ENCODE measurements at regions not wholly inside any gene's neighbourhood (a gene's known extent, or its start where the extent isn't known, plus 50 kb on each side); places are given as distances from the start of the nearest gene placed in this dataset.

GRCh38 chr13:44108331-44108858 lies 228.7 kb downstream of the LACC1 start (continued):
- TF ChIP-seq ZZZ3 (IDR thresholded peaks at IDR 0.05; ENCODE audit: control insufficient read depth, insufficient read length, low read depth): no peak
- no peak for TF ChIP-seq ETV6 (conservative IDR thresholded peaks at IDR 0.05 in 1 of 2, IDR thresholded peaks at IDR 0.05 in 1 of 2; ENCODE audit: borderline replicate concordance in 1 of 2, low read depth in 1 of 2)
- no peak for TF ChIP-seq NR2C2 (IDR thresholded peaks at IDR 0.05; ENCODE audit: borderline replicate concordance, control insufficient read depth, insufficient read length, low read depth)
- TF ChIP-seq MYC (IDR thresholded peaks at IDR 0.05; ENCODE audit: insufficient read depth, insufficient read length, insufficient replicate concordance, low read length, severe bottlenecking): no peak
- TF ChIP-seq IKZF1 (conservative IDR thresholded peaks at IDR 0.05): no peak
- TF ChIP-seq ASH2L (IDR thresholded peaks at IDR 0.05; ENCODE audit: borderline replicate concordance, low read depth): no peak
- no peak for TF ChIP-seq MAX (IDR thresholded peaks at IDR 0.05; ENCODE audit: low read depth, low read length)
- no peak for TF ChIP-seq BCL3 (IDR thresholded peaks at IDR 0.05; ENCODE audit: borderline replicate concordance, insufficient read depth, low read depth, low read length, poor library complexity, severe bottlenecking)
- TF ChIP-seq ZBED1 (IDR thresholded peaks at IDR 0.05; ENCODE audit: borderline replicate concordance): no peak
- TF ChIP-seq SUZ12 (IDR thresholded peaks at IDR 0.05; ENCODE audit: unreplicated experiment): no peak

GRCh38 chr13:44110091-44110621 lies 230.5 kb downstream of the LACC1 start:
- no peaks in the 10 kb centered on the region for H3K79me2 ChIP-seq (ENCODE audit: control insufficient read depth, insufficient read depth, low read length)
- TF ChIP-seq ESRRA (IDR thresholded peaks at IDR 0.05; ENCODE audit: low read length) (no peak), SMARCA5 (IDR thresholded peaks at IDR 0.05) (no peak), CREM (IDR thresholded peaks at IDR 0.05; ENCODE audit: low read depth) (no peak), PAX5 (IDR thresholded peaks at IDR 0.05; ENCODE audit: borderline replicate concordance, low read depth, low read length) (no peak)
- no peak overlapping the region for H3K27ac ChIP-seq (ENCODE audit: control insufficient read depth, insufficient read depth)
- RAD21 ChIA-PET (ENCODE audit: unreplicated experiment): no interaction called here
- SMC1A ChIA-PET (ENCODE audit: uncharacterized antibody, unreplicated experiment): no interaction called here
- H3K27me3 ChIP-seq (replicated peaks in 1 of 2; ENCODE audit: control insufficient read depth in 2 of 2, insufficient read depth in 2 of 2, low read length in 1 of 2): no peaks in the 10 kb centered on the region
- intact Hi-C loops (cut with micrococcal nuclease; ENCODE audit: unreplicated experiment) (no loop called here), in situ Hi-C loops (cut with MboI) (no loop called here)
- WGBS (ENCODE audit: insufficient coverage, insufficient replicate concordance, low lambda C conversion rate, missing lambda C conversion rate): 51% methylated on average over 7 of the region's 7 CpGs
- H3K9ac ChIP-seq (ENCODE audit: control insufficient read depth, insufficient read depth, low read length): no peak overlapping the region
- H3K4me2 ChIP-seq (ENCODE audit: control insufficient read depth, insufficient read depth): no peak overlapping the region
- FAIRE-seq (no peak), DNase-seq (ENCODE audit: low read depth, low spot score) (no peak), ATAC-seq (no peak)
- BruUV-seq (replicated peaks): no TSS peak
- POLR2A ChIA-PET: no interaction called here
- H3K9me3 ChIP-seq (replicated peaks; ENCODE audit: control insufficient read depth, insufficient read depth, low read length): no peaks in the 10 kb centered on the region
- H4K20me1 ChIP-seq (ENCODE audit: control insufficient read depth, insufficient read depth): no peaks in the 10 kb centered on the region
- no peak overlapping the region for H2AFZ ChIP-seq (ENCODE audit: control insufficient read depth, low read depth, low read length)
- no peak overlapping the region for H3K4me3 ChIP-seq
- no peaks in the 10 kb centered on the region for H3K4me1 ChIP-seq (ENCODE audit: control insufficient read depth, insufficient read depth, low read length)
- CTCF ChIA-PET: no interaction called here
- H3K36me3 ChIP-seq (ENCODE audit: control insufficient read depth in 2 of 2, insufficient read depth in 2 of 2, low read length in 1 of 2): no peaks in the 10 kb centered on the region

Data from GM12878 (cell line).